DMS 273 treated with DMSO at 0.1 percent for 48 hours (cell line): ENCODE measurements at regions not wholly inside any gene's neighbourhood (a gene's known extent, or its start where the extent isn't known, plus 50 kb on each side); places are given as distances from the start of the nearest gene placed in this dataset.

Experiments
- DNase-seq: peaks from one replicate; lab custom pipeline; 2025; lab: John Stamatoyannopoulos, UW

- DNase-seq, result no peak
Observed at GRCh38 chr22:49031746-49032330, 795.8 kb downstream of the BRD1 start.

- no peak for DNase-seq
Observed at GRCh38 chr22:49028111-49028510, 799.6 kb downstream of the BRD1 start.

GRCh38 chr22:49027368-49027670 is 800.4 kb downstream of the BRD1 start:
- DNase-seq, result no peak

- DNase-seq, result no peak
Observed at GRCh38 chr22:49026494-49027367, 800.9 kb downstream of the BRD1 start.

- no peak for DNase-seq
Observed at GRCh38 chr22:49025791-49026493, 801.7 kb downstream of the BRD1 start.

- no peak for DNase-seq
Observed at GRCh38 chr22:49024775-49025440, 802.8 kb downstream of the BRD1 start.

GRCh38 chr22:49023879-49024774 is 803.5 kb downstream of the BRD1 start:
- no peak for DNase-seq

GRCh38 chr22:49023161-49023878 is 804.4 kb downstream of the BRD1 start:
- DNase-seq, result no peak

GRCh38 chr22:49022816-49023160 is 804.9 kb downstream of the BRD1 start:
- DNase-seq, result no peak

GRCh38 chr22:49021926-49022815 is 805.5 kb downstream of the BRD1 start:
- DNase-seq, result no peak

GRCh38 chr22:49021131-49021925 is 806.3 kb downstream of the BRD1 start:
- DNase-seq, result no peak

- DNase-seq, result no peak
Observed at GRCh38 chr22:49019737-49020713, 807.6 kb downstream of the BRD1 start.

GRCh38 chr22:49018601-49019000 is 809.1 kb downstream of the BRD1 start:
- DNase-seq, result no peak

- DNase-seq, result no peak
Observed at GRCh38 chr22:49017482-49018329, 810.0 kb downstream of the BRD1 start.

- no peak for DNase-seq
Observed at GRCh38 chr22:49016909-49017481, 810.7 kb downstream of the BRD1 start.
